ENCODE measurements at regions not wholly inside any gene's neighbourhood (a gene's known extent, or its start where the extent isn't known, plus 50 kb on each side); places are given as distances from the start of the nearest gene placed in this dataset.

- TF ChIP-seq, protein P1, sequence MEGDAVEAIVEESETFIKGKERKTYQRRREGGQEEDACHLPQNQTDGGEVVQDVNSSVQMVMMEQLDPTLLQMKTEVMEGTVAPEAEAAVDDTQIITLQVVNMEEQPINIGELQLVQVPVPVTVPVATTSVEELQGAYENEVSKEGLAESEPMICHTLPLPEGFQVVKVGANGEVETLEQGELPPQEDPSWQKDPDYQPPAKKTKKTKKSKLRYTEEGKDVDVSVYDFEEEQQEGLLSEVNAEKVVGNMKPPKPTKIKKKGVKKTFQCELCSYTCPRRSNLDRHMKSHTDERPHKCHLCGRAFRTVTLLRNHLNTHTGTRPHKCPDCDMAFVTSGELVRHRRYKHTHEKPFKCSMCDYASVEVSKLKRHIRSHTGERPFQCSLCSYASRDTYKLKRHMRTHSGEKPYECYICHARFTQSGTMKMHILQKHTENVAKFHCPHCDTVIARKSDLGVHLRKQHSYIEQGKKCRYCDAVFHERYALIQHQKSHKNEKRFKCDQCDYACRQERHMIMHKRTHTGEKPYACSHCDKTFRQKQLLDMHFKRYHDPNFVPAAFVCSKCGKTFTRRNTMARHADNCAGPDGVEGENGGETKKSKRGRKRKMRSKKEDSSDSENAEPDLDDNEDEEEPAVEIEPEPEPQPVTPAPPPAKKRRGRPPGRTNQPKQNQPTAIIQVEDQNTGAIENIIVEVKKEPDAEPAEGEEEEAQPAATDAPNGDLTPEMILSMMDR (IDR thresholded peaks at IDR 0.05) = no peak
- no peak for TF ChIP-seq POLR2A (IDR thresholded peaks at IDR 0.05)
These were observed 195.6 kb downstream of the HDGFL1 start for GRCh38 chr6:22765015-22765414.
